ENCODE measurements at regions not wholly inside any gene's neighbourhood (a gene's known extent, or its start where the extent isn't known, plus 50 kb on each side); places are given as distances from the start of the nearest gene placed in this dataset.

- no peak for TF ChIP-seq CTCF (IDR thresholded peaks at IDR 0.05)
- no peak for TF ChIP-seq EP300 (IDR thresholded peaks at IDR 0.05)
Observed at GRCh38 chr17:13864521-13864920, 204.8 kb upstream of the COX10 start.

Data from gastroesophageal sphincter (tissue), 3 donors.